GM19468 (cell line): ENCODE measurements at regions not wholly inside any gene's neighbourhood (a gene's known extent, or its start where the extent isn't known, plus 50 kb on each side); places are given as distances from the start of the nearest gene placed in this dataset.
A peak's percentile ranks its signal among the peaks of the same experiment; 100 is the strongest.

Source experiments
- ATAC-seq: cut with Tn5 transposase; IDR thresholded peaks from one replicate; pipeline ENCODE4 v1.9.1; 2021; ENCODE audit warnings: mild to moderate bottlenecking, moderate library complexity, moderate number of reproducible peaks; ENCODE audit not compliant: unreplicated experiment; ENCODE audit errors: extremely low read depth

DNA sequence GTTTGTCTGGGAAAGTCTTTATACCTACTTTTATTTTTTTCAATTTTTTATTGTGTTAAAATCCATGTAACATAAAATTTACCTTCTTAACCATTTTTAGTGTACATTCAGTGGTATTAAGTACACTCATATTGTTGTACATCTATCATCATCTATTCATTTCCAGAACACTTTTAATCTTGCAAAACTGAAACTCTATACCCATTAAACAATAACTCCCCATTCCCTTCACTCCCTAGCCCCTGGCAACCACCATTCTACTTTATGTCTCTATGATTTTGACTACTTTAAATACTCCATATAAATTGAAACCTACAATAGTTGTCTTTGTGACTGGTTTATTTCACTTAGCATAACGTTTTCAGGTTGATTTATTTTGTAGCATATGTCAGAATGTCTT is 131.9 kb upstream of the SLC38A2 start:
- ATAC-seq, result no peak

GRCh38 chr12:46503637-46504175 is 131.1 kb upstream of the SLC38A2 start:
- no peak for ATAC-seq

DNA sequence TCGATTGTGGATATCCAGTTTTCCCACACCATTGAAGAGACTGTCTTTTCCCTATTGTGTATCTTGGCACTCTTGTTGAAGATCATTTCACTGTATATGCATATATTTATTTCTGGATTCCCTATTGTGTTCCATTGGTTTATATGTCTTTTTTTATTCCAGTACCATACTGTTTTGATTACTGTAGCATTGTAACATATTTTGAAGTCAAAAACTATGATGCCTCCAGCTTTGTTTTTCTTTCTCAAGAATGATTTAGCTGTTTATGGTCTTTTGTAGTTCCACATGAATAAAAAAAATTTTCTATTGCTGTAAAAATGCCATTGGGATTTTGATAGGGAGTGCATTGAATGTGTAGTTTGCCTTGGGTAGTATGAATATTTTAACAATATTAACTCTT is 128.1 kb upstream of the SLC38A2 start:
- ATAC-seq, result no peak

GRCh38 chr12:46499901-46500300 is 127.3 kb upstream of the SLC38A2 start:
- peak; percentile 89 for ATAC-seq

- ATAC-seq, result no peak
These were observed 126.7 kb upstream of the SLC38A2 start for GRCh38 chr12:46499226-46499625.

- ATAC-seq, result no peak
These were observed 125.2 kb upstream of the SLC38A2 start for GRCh38 chr12:46497739-46498138.

DNA sequence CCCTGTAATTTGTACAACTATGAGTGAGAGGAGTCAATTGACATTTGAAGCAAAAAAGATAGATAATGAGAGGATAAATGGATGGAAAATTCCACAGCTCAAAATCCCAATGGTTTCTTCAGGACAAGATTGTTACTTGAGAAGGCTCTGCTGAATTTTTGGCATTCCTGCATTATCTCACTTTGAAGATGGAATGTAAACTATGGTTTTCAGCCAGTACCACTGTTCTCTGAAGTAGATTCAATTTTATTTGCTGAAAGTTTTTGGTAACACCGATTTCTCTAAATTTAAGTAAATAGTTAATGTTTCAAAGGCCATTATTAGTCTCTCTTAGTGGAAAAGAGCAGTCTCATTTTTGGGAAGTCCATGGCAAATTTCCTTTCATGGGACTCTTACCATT is 121.9 kb upstream of the SLC38A2 start:
- ATAC-seq, result no peak

DNA sequence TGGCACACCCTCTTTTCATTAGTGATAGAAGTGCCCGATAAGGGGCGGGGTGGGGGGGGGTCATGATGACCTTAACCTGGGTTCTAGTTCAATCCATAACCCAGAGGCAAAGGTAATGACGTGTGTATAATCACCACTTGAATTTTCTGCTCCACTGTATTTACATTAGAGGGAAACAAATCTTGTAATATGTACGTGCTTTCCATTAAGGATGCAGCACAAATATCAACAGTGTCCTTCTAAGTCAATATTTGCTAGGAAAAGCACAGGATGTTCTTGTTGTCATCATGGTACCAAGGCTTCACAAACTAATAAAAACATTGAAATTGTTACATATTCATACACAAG is 121.2 kb upstream of the SLC38A2 start:
- ATAC-seq, result no peak

GRCh38 chr12:46493150-46493833 is 120.7 kb upstream of the SLC38A2 start:
- ATAC-seq, result no peak

- no peak for ATAC-seq
These were observed 120.0 kb upstream of the SLC38A2 start for GRCh38 chr12:46492471-46493085.

DNA sequence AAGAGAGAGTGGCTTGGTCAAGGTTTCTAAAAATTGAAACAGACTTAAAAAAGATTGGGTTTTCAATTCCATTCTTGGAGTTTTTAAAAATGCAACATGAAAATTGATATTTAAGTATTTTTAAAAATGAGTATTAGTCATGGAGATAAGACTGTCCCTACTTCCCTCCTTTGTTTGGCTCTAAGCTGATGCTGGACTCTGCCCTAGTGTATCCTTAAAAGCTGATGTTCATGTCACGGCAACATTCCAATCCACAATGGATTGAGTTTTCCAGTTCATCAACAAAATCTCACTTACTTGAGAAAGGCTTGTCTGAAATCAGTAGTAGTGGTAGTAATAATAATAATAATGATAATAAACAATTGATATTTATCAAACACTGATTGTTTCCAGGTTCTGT is 119.0 kb upstream of the SLC38A2 start:
- ATAC-seq, result no peak

- no peak for ATAC-seq
These were observed 118.1 kb upstream of the SLC38A2 start for GRCh38 chr12:46490635-46491034.

GRCh38 chr12:46489951-46490388 is 117.4 kb upstream of the SLC38A2 start:
- no peak for ATAC-seq

GRCh38 chr12:46487567-46488131 is 115.1 kb upstream of the SLC38A2 start:
- ATAC-seq, result peak; percentile 24

DNA sequence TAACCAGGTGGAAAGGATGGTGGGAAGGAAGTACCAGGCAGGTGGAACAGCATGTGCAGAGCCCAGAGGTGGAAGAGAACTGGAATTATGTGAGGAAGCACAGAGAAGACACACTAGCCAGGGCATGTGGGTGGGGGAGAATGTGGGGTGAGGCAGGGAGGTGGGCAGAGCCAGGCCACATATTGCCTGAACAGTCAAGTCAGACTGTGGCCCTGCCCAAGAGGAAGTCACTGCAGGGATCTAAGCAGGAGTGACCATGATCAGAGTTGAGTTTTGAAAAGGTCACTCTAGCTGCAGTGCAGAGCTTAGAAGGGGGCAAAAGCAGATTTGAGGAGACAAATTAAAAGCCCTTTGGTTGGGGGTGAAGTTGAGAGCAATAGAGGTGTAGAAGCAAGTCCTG is 114.0 kb upstream of the SLC38A2 start:
- ATAC-seq, result no peak

- ATAC-seq, result no peak
These were observed 113.3 kb upstream of the SLC38A2 start for GRCh38 chr12:46485853-46486252.

DNA sequence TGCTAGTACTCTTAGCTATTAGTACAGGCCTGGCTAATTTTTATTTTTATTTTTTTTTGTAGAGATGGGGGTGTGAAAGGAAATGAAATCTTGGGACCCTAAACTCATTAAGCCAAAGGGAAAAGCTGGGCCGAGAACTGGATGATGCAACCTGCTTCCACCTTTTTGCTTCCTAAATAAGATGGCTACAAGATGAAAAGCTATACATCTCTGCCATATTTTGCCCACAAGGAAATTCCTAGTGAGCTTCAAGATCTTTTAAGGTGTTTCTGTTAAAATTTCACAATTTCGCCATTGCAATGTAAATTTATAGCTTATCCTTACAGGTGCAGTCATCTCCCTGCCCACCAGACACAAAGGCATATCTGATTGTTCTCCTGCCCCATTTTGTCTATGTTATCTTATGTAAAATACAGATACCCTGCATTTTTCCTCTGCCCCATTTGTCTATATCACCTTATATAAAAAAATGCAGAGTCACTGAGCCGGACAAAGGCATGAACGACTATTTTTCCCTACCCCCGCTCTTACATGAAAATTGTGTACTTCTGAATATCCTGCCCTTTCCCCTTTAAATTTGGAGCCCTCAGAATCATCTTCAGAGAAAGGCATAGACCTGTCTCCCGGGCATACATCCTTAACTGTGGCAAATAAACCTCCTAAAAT is 112.0 kb upstream of the SLC38A2 start:
- no peak for ATAC-seq

DNA sequence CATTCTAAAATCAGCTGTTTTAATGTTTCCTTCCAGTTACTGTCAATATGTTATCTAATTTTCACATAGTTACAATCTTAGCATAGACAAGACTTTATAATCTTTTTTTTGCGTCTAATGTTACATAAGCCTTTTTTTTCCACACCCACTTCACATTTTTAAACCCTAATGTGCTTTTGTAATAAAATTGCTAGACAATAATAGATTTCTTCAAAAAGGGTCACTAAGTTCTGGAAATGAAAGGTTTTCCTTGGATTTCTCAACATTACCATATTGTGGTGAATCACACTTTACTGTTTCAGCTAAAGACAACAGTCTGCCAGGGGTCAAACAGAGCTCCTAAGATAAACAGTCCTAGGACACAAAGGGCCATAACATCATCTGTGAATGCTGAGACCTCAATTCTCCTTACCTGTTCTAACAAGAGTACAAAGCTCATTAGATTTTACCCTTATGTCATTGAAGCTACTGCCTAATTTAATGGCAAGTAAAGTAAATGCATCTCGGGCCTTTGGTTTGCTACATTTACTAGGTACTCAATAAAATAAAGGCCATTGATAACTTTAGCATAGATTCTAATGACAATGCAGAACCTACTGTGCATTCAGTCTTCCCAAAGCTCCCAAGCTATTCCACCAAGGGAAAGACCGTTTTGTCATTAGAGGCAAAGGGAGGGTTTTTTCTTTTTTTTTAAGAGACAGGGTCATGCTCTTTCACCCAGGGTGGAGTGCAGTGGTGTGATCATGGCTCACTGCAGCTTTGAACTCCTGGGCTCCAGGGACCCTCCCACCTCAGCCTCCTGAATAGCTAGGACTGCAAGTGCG is 111.2 kb upstream of the SLC38A2 start:
- no peak for ATAC-seq

- no peak for ATAC-seq
These were observed 108.2 kb upstream of the SLC38A2 start for GRCh38 chr12:46480724-46481123.

DNA sequence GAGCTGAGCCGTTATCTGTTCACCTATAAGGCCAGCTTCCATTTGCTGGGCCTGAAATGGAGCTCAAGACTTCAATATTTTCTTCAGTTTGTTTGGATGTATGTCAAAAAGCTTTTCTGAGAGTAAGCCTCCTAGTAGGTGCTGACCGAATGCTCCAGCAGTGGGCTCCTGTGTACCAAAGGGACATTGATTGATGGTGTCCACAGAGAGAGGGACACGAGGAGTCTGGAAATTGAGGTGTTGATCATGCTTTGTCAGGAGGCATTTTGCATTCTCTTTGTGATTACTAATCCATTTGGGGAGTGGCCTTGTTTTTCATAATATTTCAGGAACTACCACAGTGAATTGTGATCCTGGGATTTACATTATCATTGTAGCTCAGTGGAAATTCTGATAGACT is 107.7 kb upstream of the SLC38A2 start:
- no peak for ATAC-seq
